Head of caudate nucleus (tissue), 42 donors: ENCODE measurements at regions not wholly inside any gene's neighbourhood (a gene's known extent, or its start where the extent isn't known, plus 50 kb on each side); places are given as distances from the start of the nearest gene placed in this dataset.
"Not testable (repeated sequence)": the region's sequence is repeated elsewhere in the genome, so short reads cannot be mapped to it uniquely, and the experiment has no call there.

ENCODE experiments used
- DNase-seq, 42 donors: peaks; one replicate each; pipeline versions ENCODE4 v3.0.0 to v3.0.0-alpha.2; 2020 to 2021; ENCODE audit warnings: mixed read lengths in 7 of 42
- intact Hi-C: fragments of 100-400 bp; cut with DNase I; formaldehyde crosslinking; loops from one replicate; pipeline ENCODE4 v1.15.0; 2022

DNA sequence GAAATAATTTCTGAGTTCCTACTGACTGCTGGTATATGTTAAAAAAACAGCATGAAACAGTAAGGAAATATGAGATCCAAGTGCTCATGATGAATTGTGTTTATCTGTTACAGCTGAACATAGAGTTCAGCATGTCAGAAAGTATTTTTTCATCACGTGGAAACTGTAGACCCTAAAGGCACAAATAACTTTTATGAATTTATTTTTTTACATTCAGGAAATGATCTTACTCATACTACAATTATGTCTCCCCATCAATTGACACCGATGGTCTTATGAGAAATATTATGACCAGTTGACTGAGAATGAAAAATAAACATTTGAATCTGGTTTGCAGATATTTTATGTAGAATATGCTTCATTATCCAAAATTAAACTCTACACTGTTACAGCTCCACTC is 283.1 kb upstream of the SPANXN4 start:
- DNase-seq: no peak
- intact Hi-C loops: no loop called here

DNA sequence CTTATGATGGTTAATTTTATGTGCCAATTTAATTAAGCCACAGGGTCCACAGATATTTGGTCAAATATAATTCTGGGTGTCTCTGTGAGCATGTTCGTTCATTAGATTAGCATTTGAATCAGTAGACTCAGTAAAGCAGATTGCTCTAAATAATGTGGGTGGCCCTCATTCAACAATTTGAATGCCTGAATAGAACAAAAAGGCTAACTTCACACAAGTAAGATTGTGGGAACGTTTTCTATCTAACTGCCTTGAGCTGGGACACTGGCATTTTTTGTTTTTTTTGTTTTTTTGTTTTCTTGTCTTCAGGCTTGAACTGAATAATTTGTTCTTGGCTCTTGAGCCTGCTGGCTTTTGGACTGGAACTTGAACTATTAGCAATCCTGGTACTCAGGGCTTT is 292.4 kb upstream of the SPANXN4 start:
- DNase-seq: peak in 1 of 42 donors; percentile 0
- intact Hi-C loops: no loop called here

- intact Hi-C loops: no loop called here
- DNase-seq: no peak
Measured at GRCh38 chrX:142711796-142712290, 313.9 kb upstream of the SPANXN4 start.

GRCh38 chrX:142702749-142703148 is 323.0 kb upstream of the SPANXN4 start:
- intact Hi-C loops: no loop called here

DNA sequence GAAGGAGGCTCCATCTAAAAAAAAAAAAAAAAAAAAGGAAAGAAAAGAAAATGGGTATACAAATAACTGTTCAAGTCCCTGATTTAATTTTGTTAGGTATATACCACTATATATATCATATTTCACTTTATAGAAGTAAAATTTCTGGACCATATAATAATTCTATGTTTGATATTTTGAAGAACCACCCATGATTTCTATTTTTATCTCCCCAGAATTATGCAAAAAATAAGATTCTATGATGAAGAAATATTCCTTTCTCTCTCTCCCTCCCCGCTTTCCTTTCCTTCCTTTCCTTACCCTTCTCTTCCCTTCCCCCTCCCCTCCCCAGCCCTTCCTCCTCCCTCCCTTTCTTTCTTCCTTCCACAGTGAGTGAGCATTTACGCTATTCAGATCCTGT is 337.5 kb upstream of the SPANXN4 start:
- no peak for DNase-seq
- intact Hi-C loops: no loop called here

More at GRCh38 chrX:142702749-142703148, 323.0 kb upstream of the SPANXN4 start:
- no peak for DNase-seq

DNA sequence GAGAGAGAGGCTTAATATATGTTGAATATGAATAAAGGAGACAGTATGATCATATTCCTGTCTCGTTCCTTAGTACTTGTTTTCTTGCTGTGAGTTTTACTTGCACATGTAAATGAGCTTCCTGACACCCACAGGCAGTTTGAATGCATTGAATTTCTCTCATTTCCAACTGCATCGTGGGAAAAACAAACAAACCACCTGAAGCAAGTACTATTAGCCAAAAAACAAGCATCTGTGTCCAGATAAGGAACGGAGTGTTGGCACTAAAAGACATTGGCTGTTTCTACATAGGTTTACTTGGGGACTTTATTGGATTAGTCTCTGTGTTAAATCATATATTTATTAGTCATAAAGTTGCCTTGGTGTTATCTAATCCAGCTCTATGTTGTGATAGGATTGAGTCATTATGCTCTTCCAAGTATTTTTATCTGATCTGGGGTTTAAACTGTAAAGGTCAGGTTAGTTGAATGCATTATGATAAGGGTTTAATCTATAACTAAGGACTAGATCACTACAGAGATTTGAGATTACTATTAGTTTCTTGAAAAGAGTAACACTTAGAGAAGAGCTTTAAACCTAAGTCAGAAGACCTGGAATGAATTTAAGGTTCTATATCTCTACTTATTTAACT is 339.0 kb upstream of the SPANXN4 start:
- intact Hi-C loops: no loop called here
- DNase-seq: no peak

DNA sequence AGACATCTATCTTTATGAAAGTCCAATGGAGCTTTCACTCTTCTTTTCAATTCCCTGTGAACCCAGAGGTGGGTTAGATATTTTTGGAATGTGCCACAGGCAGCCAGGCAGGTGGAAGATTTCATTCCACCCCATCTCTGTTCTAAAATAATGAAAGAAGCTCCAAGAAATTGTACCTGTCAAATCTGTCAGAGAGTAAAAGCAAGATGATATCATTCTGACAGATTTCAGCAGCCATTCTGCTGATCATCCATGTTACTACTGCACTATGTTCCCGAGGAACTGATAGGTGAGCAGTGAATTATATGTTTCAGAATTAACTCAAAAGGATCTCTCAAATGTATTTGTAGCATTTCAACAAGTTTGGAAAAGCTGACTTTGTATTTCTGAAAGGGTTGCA is 339.5 kb upstream of the SPANXN4 start:
- intact Hi-C loops: no loop called here

DNA sequence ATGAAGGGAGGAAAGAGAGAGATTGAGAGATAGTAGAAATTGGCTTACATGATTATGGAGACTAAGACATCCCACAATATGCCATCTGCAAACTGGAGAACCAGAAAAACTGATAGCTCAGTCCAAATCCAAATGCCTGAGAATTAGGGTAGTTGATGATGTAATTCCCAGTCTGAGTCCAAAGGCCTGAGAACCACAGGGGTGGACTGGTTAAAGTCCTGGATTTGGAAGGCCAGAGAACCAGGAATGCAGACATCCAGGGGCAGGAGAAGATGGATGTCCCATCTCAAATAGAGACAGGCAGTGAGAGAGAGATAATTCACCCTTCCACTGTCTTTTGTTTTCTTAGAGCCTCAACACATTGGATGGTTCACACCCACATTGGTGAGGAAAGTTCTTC is 345.7 kb upstream of the SPANXN4 start:
- intact Hi-C loops: no loop called here
- DNase-seq: no peak

More for the DNA sequence above, 339.5 kb upstream of the SPANXN4 start:
- peak in 6 of 42 donors; percentile 1 to 33 (median 7) for DNase-seq

DNA sequence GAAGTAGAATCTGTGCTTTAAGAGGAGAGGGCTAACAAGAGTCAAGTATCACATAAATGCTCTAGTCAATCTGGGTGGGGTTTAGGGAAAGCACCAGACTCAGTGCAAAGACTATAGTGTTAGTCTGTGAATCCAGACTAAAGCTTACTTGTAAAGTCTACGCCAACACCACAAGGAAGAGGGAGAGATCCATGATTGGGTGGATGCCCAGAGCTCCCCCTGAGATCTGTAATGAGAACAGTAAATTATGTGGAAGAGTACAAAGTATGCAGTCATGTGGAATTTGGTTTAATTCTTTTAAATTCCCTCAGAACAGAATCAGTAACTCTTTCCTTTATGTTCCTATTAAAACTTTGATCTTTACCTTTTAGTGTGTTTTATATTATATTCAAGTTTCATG is 354.7 kb upstream of the SPANXN4 start:
- intact Hi-C loops: no loop called here
- no peak for DNase-seq

- intact Hi-C loops: no loop called here
Measured at GRCh38 chrX:142663330-142664095, 362.2 kb upstream of the SPANXN4 start.

DNA sequence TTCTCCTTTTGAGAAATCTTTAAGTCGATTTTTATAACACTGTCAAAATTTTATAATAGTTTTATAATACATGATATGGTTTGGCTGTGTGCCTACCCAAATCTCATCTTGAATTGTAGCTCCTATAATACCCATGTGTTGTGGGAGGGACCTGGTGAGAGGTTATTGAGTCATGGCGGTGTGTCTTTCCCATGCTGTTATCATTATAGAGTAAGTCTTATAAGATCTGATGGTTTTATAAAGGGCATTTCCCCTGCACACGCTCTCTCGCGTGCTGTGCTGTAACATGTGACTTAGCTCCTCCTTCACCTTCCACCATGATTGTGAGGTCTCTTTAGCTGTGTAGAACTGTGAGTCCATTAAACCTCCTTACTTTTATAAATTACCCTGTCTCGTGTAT is 364.0 kb upstream of the SPANXN4 start:
- intact Hi-C loops: no loop called here
- no peak for DNase-seq

More at GRCh38 chrX:142663330-142664095, 362.2 kb upstream of the SPANXN4 start:
- DNase-seq: no peak

DNA sequence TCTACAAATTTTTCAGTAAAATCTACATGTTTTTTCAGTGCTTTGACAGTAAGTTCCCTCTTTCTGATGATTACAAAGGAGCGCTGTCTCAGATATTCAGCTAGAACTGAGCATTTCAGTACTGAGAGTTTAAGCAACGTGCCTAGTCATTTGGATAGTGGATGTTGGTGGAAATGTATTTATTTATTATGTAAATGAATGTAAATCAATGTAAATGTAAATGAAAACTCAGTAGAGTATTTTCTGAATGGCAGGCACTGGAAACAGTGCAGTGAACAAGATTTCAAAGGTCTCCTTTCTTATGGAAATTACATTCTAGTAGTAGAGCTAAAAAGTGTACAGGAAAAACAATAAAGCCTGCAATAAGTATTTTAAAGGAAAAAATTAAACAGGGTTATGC is 370.2 kb upstream of the SPANXN4 start:
- intact Hi-C loops: no loop called here
- DNase-seq: no peak

DNA sequence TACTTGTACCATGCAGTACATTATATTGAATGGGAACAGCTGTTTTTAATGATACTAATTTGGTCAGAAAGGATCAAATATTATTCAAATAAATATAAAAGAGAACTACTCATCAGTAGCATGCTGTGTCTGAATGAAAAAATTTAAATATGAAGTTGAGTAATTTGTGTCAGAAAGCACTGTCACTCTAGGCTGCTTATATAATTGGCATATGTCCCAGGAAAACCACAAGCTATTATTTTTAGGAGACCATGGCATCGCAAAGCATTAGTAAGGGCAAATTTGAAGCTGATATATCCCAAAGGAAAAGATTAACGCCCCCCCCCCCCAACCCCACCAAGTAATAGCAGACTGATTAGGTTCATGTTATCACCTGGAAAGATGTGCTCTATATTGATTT is 388.5 kb upstream of the SPANXN4 start:
- DNase-seq: no peak
- intact Hi-C loops: no loop called here

DNA sequence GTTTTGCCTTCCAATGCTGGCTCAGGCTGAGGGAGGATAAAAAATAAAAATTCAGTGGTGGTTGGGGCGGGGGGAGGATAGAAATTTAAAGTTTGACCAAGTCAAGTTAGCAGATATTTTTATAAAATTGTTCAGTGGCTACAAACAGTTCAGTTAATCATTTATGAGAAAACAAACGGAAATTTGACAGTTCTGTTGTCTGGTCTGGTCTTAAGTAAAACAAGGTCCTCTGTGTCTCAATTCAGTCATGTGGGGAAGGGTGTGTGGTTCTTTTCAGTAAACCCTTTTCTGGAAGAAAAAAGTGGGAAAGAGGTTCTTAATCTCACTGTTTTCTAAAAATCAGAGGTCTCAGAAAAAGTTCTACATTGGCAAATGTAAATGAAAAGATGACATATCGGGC is 409.1 kb upstream of the SPANXN4 start:
- intact Hi-C loops: no loop called here
- no peak for DNase-seq

- intact Hi-C loops: no loop called here
- DNase-seq: no peak
Measured at GRCh38 chrX:142613403-142613802, 408.3 kb upstream of the MAGEC2 start.

DNA sequence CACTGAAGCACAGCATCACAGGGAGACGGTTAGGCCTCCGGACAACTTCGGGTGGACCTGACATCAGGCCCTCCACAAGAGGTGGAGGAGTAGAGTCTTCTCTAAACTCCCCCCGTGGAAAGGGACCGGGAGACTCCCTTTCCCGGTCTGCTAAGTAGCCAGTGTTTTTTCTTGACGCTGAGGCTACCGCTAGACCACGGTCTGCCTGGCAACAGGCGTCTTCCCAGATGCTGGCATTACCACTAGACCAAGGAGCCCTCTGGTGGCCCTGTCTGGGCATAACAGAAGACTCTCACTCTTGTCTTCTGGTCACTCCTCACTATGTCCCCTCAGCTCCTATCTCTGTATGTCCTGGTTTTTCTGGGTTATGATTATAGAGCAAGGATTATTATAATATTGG is 401.5 kb upstream of the MAGEC2 start:
- DNase-seq: peak in 22 of 42 donors; percentile 1 to 38 (median 12)
- intact Hi-C loops: not testable (repeated sequence)

GRCh38 chrX:142601792-142602191 is 396.7 kb upstream of the MAGEC2 start:
- intact Hi-C loops: no loop called here
- DNase-seq: no peak

- intact Hi-C loops: no loop called here
- DNase-seq: no peak
Measured at GRCh38 chrX:142593361-142593862, 388.3 kb upstream of the MAGEC2 start.

DNA sequence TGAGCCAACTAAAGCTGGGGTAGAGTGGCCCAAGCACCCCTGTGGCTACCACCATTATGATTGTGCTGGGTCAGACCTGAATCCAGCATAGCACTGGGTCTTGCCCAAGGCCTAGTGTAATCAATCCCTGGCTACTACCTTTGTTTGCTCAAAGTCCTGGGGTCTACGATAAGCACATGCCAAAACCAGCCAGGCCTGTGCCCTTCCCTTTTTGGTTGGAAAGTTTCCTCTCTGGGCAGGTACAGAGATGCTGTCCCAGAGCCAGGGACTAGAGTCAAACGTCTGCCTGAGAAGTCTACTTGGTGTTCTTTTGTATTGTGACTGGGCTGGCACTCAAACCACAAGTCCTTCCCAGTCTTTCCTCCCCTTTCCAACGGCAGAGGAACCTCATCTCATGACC is 371.5 kb upstream of the MAGEC2 start:
- no peak for DNase-seq
- intact Hi-C loops: no loop called here

DNA sequence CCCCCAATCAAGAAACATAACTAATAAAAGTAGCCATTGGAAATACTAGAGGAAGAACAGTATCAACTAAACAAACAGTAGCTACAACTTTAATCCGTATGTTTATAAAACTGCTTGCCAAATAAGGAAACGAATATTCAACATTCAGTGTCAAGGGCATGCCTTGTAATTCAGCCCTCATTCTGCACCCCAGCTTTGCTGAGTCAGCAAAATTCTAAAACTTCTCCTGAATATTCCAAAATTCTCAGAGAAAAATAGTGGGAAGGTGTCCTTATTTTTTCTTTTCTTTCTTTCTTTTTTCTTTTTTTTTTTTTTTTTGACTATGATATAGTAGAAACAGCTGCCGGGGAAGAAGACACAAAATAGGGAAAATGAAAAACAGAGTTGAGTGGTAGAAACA is 344.8 kb upstream of the MAGEC2 start:
- intact Hi-C loops: no loop called here
- DNase-seq: no peak

- intact Hi-C loops: no loop called here
Measured at GRCh38 chrX:142505839-142506238, 300.7 kb upstream of the MAGEC2 start.

More at GRCh38 chrX:142505839-142506238, 300.7 kb upstream of the MAGEC2 start:
- DNase-seq: no peak
